ENCODE measurements at regions not wholly inside any gene's neighbourhood (a gene's known extent, or its start where the extent isn't known, plus 50 kb on each side); places are given as distances from the start of the nearest gene placed in this dataset.

DNA sequence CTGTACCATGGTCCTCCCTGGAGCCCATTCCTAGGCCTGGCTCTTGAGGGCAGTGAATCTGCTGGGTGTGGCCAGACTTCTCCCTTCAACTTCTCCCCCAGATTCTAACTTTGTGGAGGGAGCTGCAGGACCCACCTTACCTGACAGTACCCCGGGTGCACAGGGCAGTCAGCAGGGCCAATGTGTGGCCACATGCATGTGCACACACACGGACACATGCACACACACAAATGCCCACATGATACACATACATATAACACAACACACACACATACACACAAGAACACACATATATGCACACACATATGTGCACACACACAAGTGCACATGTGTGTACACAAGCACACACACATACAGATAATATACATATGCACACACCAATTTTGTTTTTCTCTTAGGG lies 300.0 kb upstream of the HS6ST1 start:
- Histone ChIP-seq H4K20me1 (ENCODE audit: insufficient read depth, low read length) (no peaks in the 10 kb centered on the region), H2AFZ (ENCODE audit: low read depth, low read length) (no peak overlapping the region), H3K27me3 (ENCODE audit: low read depth, low read length) (no peaks in the 10 kb centered on the region), H3K9me3 (ENCODE audit: insufficient read depth, low read length) (no peaks in the 10 kb centered on the region), H3K27ac (ENCODE audit: low read length) (no peak overlapping the region), H3K4me3 (ENCODE audit: low read length) (no peak overlapping the region), H3K79me2 (ENCODE audit: low read length) (no peaks in the 10 kb centered on the region), H3K4me2 (ENCODE audit: low read length) (no peak overlapping the region), H3K9ac (ENCODE audit: low read length) (no peak overlapping the region), H3K4me1 (ENCODE audit: low read length) (peaks cover 2% of the 10 kb centered on the region), H3K36me3 (replicated peaks; ENCODE audit: low read depth, low read length) (no peaks in the 10 kb centered on the region)
- TF ChIP-seq EZH2phosphoT487 (IDR thresholded peaks at IDR 0.05; ENCODE audit: low read depth), result no peak
- TF ChIP-seq, protein P1, sequence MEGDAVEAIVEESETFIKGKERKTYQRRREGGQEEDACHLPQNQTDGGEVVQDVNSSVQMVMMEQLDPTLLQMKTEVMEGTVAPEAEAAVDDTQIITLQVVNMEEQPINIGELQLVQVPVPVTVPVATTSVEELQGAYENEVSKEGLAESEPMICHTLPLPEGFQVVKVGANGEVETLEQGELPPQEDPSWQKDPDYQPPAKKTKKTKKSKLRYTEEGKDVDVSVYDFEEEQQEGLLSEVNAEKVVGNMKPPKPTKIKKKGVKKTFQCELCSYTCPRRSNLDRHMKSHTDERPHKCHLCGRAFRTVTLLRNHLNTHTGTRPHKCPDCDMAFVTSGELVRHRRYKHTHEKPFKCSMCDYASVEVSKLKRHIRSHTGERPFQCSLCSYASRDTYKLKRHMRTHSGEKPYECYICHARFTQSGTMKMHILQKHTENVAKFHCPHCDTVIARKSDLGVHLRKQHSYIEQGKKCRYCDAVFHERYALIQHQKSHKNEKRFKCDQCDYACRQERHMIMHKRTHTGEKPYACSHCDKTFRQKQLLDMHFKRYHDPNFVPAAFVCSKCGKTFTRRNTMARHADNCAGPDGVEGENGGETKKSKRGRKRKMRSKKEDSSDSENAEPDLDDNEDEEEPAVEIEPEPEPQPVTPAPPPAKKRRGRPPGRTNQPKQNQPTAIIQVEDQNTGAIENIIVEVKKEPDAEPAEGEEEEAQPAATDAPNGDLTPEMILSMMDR (IDR thresholded peaks at IDR 0.05; ENCODE audit: low read depth, low read length), result no peak

DNA sequence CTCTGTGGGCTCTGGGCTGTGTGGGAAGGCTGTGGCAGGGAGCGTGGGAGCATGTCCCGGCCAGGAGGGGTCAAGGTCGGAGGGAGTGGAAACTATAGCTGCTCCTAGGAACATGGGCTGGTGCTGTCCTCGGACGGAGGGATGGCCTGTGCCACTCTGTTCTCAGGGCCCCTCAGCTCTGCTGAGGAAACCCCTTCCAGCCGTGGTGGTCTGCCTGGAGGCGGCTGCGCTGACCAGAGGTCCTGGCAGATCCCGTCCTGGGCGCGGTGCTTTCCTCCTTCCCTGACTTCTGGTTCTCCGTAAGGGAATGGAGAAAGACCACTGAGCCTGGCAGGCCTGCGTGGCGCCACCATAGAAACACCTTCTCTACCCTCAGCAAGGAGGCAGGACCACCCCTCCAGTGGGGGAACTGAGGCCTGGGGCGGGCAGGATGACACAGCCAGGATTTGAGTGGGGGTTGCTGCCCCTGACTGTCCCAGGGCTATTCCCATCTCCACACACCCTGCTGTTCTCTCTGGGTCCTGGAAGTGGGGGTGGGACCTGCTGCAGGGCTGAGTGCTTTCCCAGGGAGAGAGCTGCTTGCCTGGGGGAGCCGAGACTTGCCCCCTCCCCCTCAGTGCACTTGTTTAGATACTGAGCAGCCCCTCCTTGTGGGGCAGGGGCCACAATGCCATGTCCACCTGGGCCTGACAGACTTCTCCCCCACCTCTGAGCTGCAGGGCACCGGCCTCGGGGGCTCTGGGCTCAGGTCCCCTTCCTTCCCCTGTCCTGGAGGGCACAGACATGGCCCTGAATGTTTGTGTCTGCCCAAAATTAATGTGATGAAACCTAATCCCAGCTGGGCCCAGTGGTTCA lies 301.0 kb upstream of the HS6ST1 start:
- no peak overlapping the region for H3K27ac ChIP-seq (ENCODE audit: low read length)
- peaks cover 11% of the 10 kb centered on the region for H3K4me1 ChIP-seq (ENCODE audit: low read length)
- H3K36me3 ChIP-seq (replicated peaks; ENCODE audit: low read depth, low read length), result no peaks in the 10 kb centered on the region
- TF ChIP-seq, protein P1 (IDR thresholded peaks at IDR 0.05; ENCODE audit: low read depth, low read length), result no peak
- no peak for TF ChIP-seq EZH2phosphoT487 (IDR thresholded peaks at IDR 0.05; ENCODE audit: low read depth)
- H3K27me3 ChIP-seq (ENCODE audit: low read depth, low read length), result no peaks in the 10 kb centered on the region
- H3K9me3 ChIP-seq (ENCODE audit: insufficient read depth, low read length), result no peaks in the 10 kb centered on the region
- H3K4me3 ChIP-seq (ENCODE audit: low read length), result no peak overlapping the region
- no peak overlapping the region for H3K9ac ChIP-seq (ENCODE audit: low read length)
- H3K4me2 ChIP-seq (ENCODE audit: low read length), result no peak overlapping the region
- H3K79me2 ChIP-seq (ENCODE audit: low read length), result no peaks in the 10 kb centered on the region
- H2AFZ ChIP-seq (ENCODE audit: low read depth, low read length), result no peak overlapping the region
- H4K20me1 ChIP-seq (ENCODE audit: insufficient read depth, low read length), result no peaks in the 10 kb centered on the region

DNA sequence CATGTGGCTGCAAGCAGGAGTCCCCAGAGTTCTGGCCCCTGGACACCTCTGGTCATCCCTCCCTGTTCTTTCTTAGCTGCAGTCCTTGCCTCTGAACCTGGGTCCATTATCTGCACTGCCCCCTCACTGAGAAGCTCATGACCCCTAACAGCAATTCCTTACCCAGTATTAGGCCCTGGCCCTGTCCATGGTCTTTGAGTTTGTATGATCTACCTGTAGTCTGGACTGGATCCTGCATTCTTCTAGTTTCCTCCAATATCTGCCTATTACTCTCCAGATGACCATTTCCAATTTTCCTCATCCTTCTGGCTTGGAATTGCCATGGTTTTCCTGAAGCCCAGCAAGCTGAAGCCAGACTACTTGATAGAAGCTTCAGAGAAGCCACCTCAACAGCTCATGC lies 302.4 kb upstream of the HS6ST1 start:
- H4K20me1 ChIP-seq (ENCODE audit: insufficient read depth, low read length), result no peaks in the 10 kb centered on the region
- H3K79me2 ChIP-seq (ENCODE audit: low read length), result no peaks in the 10 kb centered on the region
- no peak overlapping the region for H3K4me3 ChIP-seq (ENCODE audit: low read length)
- TF ChIP-seq EZH2phosphoT487 (IDR thresholded peaks at IDR 0.05; ENCODE audit: low read depth), result no peak
- TF ChIP-seq, protein P1 (IDR thresholded peaks at IDR 0.05; ENCODE audit: low read depth, low read length), result no peak
- H3K9me3 ChIP-seq (ENCODE audit: insufficient read depth, low read length), result no peaks in the 10 kb centered on the region
- no peak overlapping the region for H3K4me2 ChIP-seq (ENCODE audit: low read length)
- H3K27me3 ChIP-seq (ENCODE audit: low read depth, low read length), result no peaks in the 10 kb centered on the region
- H3K27ac ChIP-seq (ENCODE audit: low read length), result no peak overlapping the region
- H3K4me1 ChIP-seq (ENCODE audit: low read length), result peaks cover 11% of the 10 kb centered on the region
- no peaks in the 10 kb centered on the region for H3K36me3 ChIP-seq (replicated peaks; ENCODE audit: low read depth, low read length)
- no peak overlapping the region for H3K9ac ChIP-seq (ENCODE audit: low read length)
- H2AFZ ChIP-seq (ENCODE audit: low read depth, low read length), result no peak overlapping the region

- peaks cover 11% of the 10 kb centered on the region for H3K4me1 ChIP-seq (ENCODE audit: low read length)
- no peaks in the 10 kb centered on the region for H3K27me3 ChIP-seq (ENCODE audit: low read depth, low read length)
- no peaks in the 10 kb centered on the region for H3K36me3 ChIP-seq (replicated peaks; ENCODE audit: low read depth, low read length)
- no peaks in the 10 kb centered on the region for H3K79me2 ChIP-seq (ENCODE audit: low read length)
- H2AFZ ChIP-seq (ENCODE audit: low read depth, low read length), result no peak overlapping the region
- no peak overlapping the region for H3K27ac ChIP-seq (ENCODE audit: low read length)
- TF ChIP-seq, protein P1 (IDR thresholded peaks at IDR 0.05; ENCODE audit: low read depth, low read length), result no peak
- TF ChIP-seq EZH2phosphoT487 (IDR thresholded peaks at IDR 0.05; ENCODE audit: low read depth), result no peak
- no peak overlapping the region for H3K4me2 ChIP-seq (ENCODE audit: low read length)
- no peak overlapping the region for H3K4me3 ChIP-seq (ENCODE audit: low read length)
- no peaks in the 10 kb centered on the region for H3K9me3 ChIP-seq (ENCODE audit: insufficient read depth, low read length)
- no peak overlapping the region for H3K9ac ChIP-seq (ENCODE audit: low read length)
- no peaks in the 10 kb centered on the region for H4K20me1 ChIP-seq (ENCODE audit: insufficient read depth, low read length)
Observed at GRCh38 chr2:128622371-128622770, 303.7 kb upstream of the HS6ST1 start.
